HS-5 (cell line): ENCODE measurements at regions not wholly inside any gene's neighbourhood (a gene's known extent, or its start where the extent isn't known, plus 50 kb on each side); places are given as distances from the start of the nearest gene placed in this dataset.

Source experiments
- DNase-seq: peaks from one replicate; pipeline ENCODE4 v3.0.0-alpha.2; 2012; ENCODE audit warnings: low read depth

DNA sequence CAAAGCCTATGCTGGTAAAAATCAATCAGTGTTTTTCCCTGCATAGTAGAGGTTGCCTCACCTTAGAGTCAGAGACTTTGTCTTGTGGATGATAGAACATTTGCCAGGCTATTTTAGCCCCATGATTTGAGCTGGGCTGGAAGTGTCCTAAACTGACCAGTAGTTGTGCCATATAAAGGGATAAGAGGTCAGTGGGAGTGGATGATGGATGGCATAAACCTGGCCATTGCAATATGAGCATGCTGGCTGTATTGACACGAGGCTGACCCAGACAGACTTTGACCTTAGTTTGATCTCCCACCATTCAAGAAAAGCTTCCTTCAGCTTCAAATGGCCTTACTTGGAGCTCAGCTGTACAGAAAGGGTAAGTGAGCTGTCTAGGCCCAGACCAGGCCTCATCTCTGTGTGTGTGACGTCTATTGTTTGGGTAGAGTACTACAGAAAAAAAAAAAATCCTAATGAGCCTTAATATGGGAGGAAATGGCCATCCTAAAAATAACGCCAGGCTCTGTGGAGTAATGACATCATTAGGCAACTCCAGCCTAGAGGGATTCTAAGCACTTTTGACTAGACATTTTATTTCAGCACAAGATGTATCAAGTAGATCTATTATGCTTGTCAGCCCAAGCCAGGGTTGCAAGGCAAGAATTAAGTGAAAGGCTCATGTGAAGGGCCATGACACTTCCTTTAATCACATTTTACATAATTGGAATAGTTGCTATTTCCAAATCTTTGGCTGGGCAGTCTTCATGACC, 51.3 kb upstream of the CADM1 start:
- DNase-seq: no peak
